Caco-2 (cell line): ENCODE measurements at regions not wholly inside any gene's neighbourhood (a gene's known extent, or its start where the extent isn't known, plus 50 kb on each side); places are given as distances from the start of the nearest gene placed in this dataset.

Experiments used
- BruUV-seq: library from RNA; stranded (reverse); fragments of 400-500 nt; replicated peaks from 2 replicates; lab custom pipeline; 2021; lab: Mats Ljungman, UMichigan
- CTCF ChIA-PET: fragments of 300-600 bp; sonication (Branson Sonifier 250); formaldehyde crosslinking; loops from one replicate; lab custom pipeline; 2022; ENCODE audit warnings: antibody characterized with exemption; lab: Charles Lee
- POLR2A ChIA-PET: fragments of 300-600 bp; sonication (Branson Sonifier 250); formaldehyde crosslinking; loops from one replicate; lab custom pipeline; 2022; ENCODE audit warnings: antibody characterized with exemption; lab: Charles Lee
- DNase-seq, 2 experiments: peaks; one replicate each; pipeline versions ENCODE4 v3.0.0 to v3.0.0-alpha.2; 2020 to 2022
- H3K27me3 ChIP-seq: replicated peaks from 2 replicates; pipeline ENCODE4 v1.6.0; 2011; ENCODE audit warnings: low read length; ENCODE audit not compliant: control insufficient read depth, insufficient read depth
- H3K36me3 ChIP-seq: 2 replicates; pipeline ENCODE4 v1.5.1; 2011; ENCODE audit warnings: low read length; ENCODE audit not compliant: control insufficient read depth, insufficient read depth
- H3K4me1 ChIP-seq: fragments of 250-450 bp; sonication (Bioruptor Pico); 2 replicates; pipeline ENCODE4 v1.5.1; 2020; ENCODE audit warnings: mild to moderate bottlenecking
- H3K4me3 ChIP-seq: 2 replicates; pipeline ENCODE4 v1.5.1; 2011; ENCODE audit warnings: low read depth, mild to moderate bottlenecking, control low read depth, low read length
- H3K9me3 ChIP-seq: fragments of 250-450 bp; sonication (Bioruptor Pico); 2 replicates; pipeline ENCODE4 v1.5.1; 2020; ENCODE audit warnings: mild to moderate bottlenecking, moderate library complexity
- H3K27ac Mint-ChIP-seq: one replicate; pipeline ENCODE4 v1.8.0; 2022; ENCODE audit warnings: mixed read lengths; ENCODE audit not compliant: unreplicated experiment
- H3K27me3 Mint-ChIP-seq: one replicate; pipeline ENCODE4 v1.8.0; 2022; ENCODE audit warnings: mixed read lengths; ENCODE audit not compliant: insufficient read depth, unreplicated experiment
- H3K36me3 Mint-ChIP-seq: one replicate; pipeline ENCODE4 v1.8.0; 2022; ENCODE audit warnings: mild to moderate bottlenecking, mixed read lengths; ENCODE audit not compliant: insufficient read depth, unreplicated experiment
- H3K4me1 Mint-ChIP-seq: one replicate; pipeline ENCODE4 v1.8.0; 2022; ENCODE audit warnings: low read depth, mixed read lengths; ENCODE audit not compliant: unreplicated experiment
- H3K4me3 Mint-ChIP-seq: one replicate; pipeline ENCODE4 v1.8.0; 2022; ENCODE audit warnings: mild to moderate bottlenecking, moderate library complexity, mixed read lengths; ENCODE audit not compliant: unreplicated experiment
- H3K9me3 Mint-ChIP-seq: one replicate; pipeline ENCODE4 v1.8.0; 2022; ENCODE audit warnings: mixed read lengths; ENCODE audit not compliant: unreplicated experiment
- intact Hi-C: fragments of 100-400 bp; cut with micrococcal nuclease; formaldehyde crosslinking; loops from one replicate; pipeline ENCODE4 v1.10.0; 2022; ENCODE audit not compliant: unreplicated experiment
- TF ChIP-seq, protein P1 (sequence below), 2 experiments: fragments of 200-600 bp in 1 of 2; IDR thresholded peaks; 1 replicate in 1 of 2; 2 replicates in 1 of 2; pipeline versions ENCODE4 v1.5.1 to v1.8.0; 2011 to 2022; ENCODE audit warnings: antibody characterized with exemption in 1 of 2, control low read depth in 1 of 2, inconsistent platforms in 1 of 2, low read depth in 1 of 2, low read length in 1 of 2, mild to moderate bottlenecking in 1 of 2, moderate library complexity in 1 of 2; ENCODE audit not compliant: insufficient read depth in 1 of 2, severe bottlenecking in 1 of 2, unreplicated experiment in 1 of 2

DNA sequence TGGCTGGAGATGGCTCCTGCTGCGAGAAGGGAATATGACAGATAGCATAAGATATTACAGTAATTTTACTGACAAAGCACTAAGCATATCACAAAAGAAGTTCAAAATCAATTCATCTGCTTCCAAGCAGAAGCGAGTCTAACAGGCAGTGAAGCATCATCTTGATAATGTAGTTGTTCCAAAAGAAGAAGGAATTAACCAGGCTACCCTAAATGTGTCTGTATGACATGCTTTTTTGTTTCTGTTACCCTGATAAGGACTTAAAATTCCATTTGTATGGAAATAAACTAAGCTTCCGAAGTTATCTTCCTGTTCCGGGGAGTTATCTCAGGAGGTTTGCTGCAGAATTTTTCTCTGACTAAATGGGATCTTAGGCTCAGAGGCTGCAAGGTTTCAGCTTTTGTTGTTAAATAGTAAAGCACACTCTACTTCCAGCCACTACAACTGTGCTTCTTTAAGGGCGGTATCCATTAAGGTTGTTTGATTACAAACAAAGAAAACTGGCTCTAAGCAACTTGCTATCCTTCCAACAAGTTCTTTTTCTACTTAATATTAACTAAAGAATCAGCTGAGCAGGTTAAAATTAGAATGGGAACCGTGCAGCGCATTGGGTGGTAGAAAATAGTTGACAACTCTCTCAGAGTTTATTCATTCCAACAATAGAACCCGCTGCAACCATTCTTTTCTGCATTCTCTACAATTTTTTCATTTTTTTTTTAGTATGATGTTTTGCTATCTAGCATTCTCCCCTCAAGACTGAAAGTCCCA is 607.3 kb downstream of the UQCRFS1 start:
- H3K4me3 ChIP-seq = no peak overlapping the region
- BruUV-seq = no TSS peak
- no peak overlapping the region for H3K27ac Mint-ChIP-seq

DNA sequence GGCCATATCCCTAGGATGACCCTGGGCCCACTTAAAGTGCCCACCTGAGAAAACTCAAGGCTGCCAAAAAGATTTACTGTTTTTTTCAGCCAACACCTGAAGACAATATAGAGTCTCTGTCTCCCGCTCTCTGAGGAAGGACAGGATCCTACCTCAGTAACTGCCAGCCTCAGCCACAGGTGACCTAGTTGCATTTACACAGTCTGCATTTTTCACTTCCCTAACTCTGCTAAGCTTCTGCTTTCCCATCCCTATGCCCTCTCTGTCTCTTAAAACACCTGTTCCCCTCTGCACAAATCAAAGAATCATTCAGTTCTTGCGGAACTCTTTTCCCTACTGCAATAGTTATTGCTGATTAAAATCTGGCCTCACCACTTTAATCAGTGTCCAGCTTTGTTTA is 609.5 kb downstream of the UQCRFS1 start:
- no peaks in the 10 kb centered on the region for H3K36me3 ChIP-seq
- H3K27me3 Mint-ChIP-seq = peaks cover 3% of the 10 kb centered on the region
- peaks cover 20% of the 10 kb centered on the region for H3K9me3 Mint-ChIP-seq
- TF ChIP-seq, protein P1, sequence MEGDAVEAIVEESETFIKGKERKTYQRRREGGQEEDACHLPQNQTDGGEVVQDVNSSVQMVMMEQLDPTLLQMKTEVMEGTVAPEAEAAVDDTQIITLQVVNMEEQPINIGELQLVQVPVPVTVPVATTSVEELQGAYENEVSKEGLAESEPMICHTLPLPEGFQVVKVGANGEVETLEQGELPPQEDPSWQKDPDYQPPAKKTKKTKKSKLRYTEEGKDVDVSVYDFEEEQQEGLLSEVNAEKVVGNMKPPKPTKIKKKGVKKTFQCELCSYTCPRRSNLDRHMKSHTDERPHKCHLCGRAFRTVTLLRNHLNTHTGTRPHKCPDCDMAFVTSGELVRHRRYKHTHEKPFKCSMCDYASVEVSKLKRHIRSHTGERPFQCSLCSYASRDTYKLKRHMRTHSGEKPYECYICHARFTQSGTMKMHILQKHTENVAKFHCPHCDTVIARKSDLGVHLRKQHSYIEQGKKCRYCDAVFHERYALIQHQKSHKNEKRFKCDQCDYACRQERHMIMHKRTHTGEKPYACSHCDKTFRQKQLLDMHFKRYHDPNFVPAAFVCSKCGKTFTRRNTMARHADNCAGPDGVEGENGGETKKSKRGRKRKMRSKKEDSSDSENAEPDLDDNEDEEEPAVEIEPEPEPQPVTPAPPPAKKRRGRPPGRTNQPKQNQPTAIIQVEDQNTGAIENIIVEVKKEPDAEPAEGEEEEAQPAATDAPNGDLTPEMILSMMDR (IDR thresholded peaks at IDR 0.05; ENCODE audit: insufficient read depth in 1 of 2, low read depth in 1 of 2, low read length in 1 of 2, severe bottlenecking in 1 of 2, unreplicated experiment in 1 of 2) = no peak
- ChIA-PET CTCF (no interaction called here), POLR2A (no interaction called here)
- no peak overlapping the region for H3K4me3 ChIP-seq
- no TSS peak for BruUV-seq
- no peaks in the 10 kb centered on the region for H3K4me1 ChIP-seq
- no peaks in the 10 kb centered on the region; the same call in none of the 2 replicates for H3K9me3 ChIP-seq
- H3K27ac Mint-ChIP-seq = no peak overlapping the region
- H3K4me3 Mint-ChIP-seq = no peak overlapping the region
- no peaks in the 10 kb centered on the region for H3K36me3 Mint-ChIP-seq
- H3K27me3 ChIP-seq = no peaks in the 10 kb centered on the region
- intact Hi-C loops = no loop called here
- no peak for DNase-seq
- no peaks in the 10 kb centered on the region for H3K4me1 Mint-ChIP-seq

More for the DNA sequence above, 607.3 kb downstream of the UQCRFS1 start:
- ChIA-PET CTCF (interaction anchor here (0.6 kb wide), 1 partner anchor 251 kb away, joined by 5 read pairs; no protein-coding TSS in a partner anchor), POLR2A (no interaction called here)
- Mint-ChIP-seq H3K36me3 (no peaks in the 10 kb centered on the region), H3K4me3 (no peak overlapping the region), H3K9me3 (peaks cover 20% of the 10 kb centered on the region), H3K27me3 (no peaks in the 10 kb centered on the region), H3K4me1 (no peaks in the 10 kb centered on the region)
- Histone ChIP-seq H3K27me3 (no peaks in the 10 kb centered on the region), H3K4me1 (no peaks in the 10 kb centered on the region), H3K36me3 (no peaks in the 10 kb centered on the region), H3K9me3 (no peaks in the 10 kb centered on the region; the same call in none of the 2 replicates)
- no peak for DNase-seq
- intact Hi-C loops = no loop called here
- TF ChIP-seq, protein P1 (IDR thresholded peaks at IDR 0.05; ENCODE audit: insufficient read depth in 1 of 2, low read depth in 1 of 2, low read length in 1 of 2, severe bottlenecking in 1 of 2, unreplicated experiment in 1 of 2) = no peak

DNA sequence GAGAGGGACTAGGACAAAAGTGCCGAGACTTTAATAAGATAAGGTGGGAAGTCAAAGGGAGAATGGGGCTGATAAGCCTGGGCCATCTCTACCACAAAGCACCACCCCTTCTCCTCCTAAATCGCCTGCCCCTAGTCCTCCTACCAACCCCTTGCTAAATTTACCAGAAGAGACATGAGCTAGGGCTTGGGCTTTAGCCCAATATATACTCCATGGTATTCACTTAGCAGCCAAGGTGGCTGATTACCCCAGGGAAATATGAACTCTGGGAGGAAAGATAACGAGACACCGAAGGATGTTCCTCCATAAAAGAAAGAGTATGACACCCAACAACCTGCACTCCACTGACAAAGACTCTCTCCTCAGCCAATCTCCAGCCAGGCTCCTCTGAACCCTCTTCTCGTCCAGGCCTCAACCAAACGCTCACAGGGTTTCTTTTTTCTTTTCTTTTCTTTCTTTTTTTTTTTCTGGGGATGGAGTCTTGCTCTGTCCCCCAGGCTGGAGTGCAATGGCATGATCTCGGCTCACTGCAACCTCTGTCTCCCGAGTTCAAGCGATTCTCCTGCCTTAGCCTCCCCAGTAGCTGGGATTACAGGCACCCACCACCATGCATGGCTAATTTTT is 610.2 kb downstream of the UQCRFS1 start:
- POLR2A ChIA-PET = no interaction called here
- Mint-ChIP-seq H3K4me3 (no peak overlapping the region), H3K4me1 (no peaks in the 10 kb centered on the region), H3K27ac (no peak overlapping the region), H3K9me3 (peaks cover 20% of the 10 kb centered on the region), H3K27me3 (peaks cover 3% of the 10 kb centered on the region), H3K36me3 (no peaks in the 10 kb centered on the region)
- Histone ChIP-seq H3K27me3 (no peaks in the 10 kb centered on the region), H3K9me3 (no peaks in the 10 kb centered on the region; the same call in none of the 2 replicates), H3K4me1 (no peaks in the 10 kb centered on the region), H3K36me3 (no peaks in the 10 kb centered on the region), H3K4me3 (no peak overlapping the region)
- DNase-seq = no peak
- CTCF ChIA-PET = no interaction called here
- no TSS peak for BruUV-seq
- intact Hi-C loops = no loop called here
- TF ChIP-seq, protein P1 (IDR thresholded peaks at IDR 0.05; ENCODE audit: insufficient read depth in 1 of 2, low read depth in 1 of 2, low read length in 1 of 2, severe bottlenecking in 1 of 2, unreplicated experiment in 1 of 2) = no peak
